ENCODE measurements at regions not wholly inside any gene's neighbourhood (a gene's known extent, or its start where the extent isn't known, plus 50 kb on each side); places are given as distances from the start of the nearest gene placed in this dataset.

DNA sequence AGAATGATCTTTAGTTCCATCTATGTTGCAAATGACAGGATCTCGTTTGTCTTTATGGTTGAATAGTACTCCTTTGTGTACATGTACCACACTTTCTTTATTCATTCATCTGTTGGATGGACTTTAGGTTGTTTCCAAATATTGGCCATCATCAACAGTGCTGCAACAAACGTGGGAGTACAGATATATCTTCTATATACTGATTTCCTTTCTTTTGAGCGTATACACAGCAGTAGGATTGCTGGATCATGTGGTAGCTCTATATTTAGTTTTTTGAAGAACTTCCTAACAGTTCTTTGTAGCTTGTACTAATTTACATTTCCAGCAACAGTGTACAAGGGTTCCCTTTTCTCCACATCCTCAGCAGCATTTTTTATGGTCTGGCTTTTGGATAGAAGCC lies 407.5 kb upstream of the ANO5 start:
- BruUV-seq (replicated peaks), result no TSS peak
- H3K27me3 ChIP-seq (ENCODE audit: control insufficient read depth in 2 of 2, insufficient read depth in 2 of 2, low read length in 2 of 2), result no peaks in the 10 kb centered on the region
- no peak overlapping the region for H3K9ac ChIP-seq (replicated peaks; ENCODE audit: extremely low read depth, insufficient read depth, low read length)
- H3K27ac ChIP-seq (ENCODE audit: insufficient read depth, low read depth, low read length), result no peak overlapping the region
- no peak for TF ChIP-seq EZH2 (IDR thresholded peaks at IDR 0.05; ENCODE audit: borderline replicate concordance, low read depth, low read length, severe bottlenecking)
- TF ChIP-seq, protein P1, sequence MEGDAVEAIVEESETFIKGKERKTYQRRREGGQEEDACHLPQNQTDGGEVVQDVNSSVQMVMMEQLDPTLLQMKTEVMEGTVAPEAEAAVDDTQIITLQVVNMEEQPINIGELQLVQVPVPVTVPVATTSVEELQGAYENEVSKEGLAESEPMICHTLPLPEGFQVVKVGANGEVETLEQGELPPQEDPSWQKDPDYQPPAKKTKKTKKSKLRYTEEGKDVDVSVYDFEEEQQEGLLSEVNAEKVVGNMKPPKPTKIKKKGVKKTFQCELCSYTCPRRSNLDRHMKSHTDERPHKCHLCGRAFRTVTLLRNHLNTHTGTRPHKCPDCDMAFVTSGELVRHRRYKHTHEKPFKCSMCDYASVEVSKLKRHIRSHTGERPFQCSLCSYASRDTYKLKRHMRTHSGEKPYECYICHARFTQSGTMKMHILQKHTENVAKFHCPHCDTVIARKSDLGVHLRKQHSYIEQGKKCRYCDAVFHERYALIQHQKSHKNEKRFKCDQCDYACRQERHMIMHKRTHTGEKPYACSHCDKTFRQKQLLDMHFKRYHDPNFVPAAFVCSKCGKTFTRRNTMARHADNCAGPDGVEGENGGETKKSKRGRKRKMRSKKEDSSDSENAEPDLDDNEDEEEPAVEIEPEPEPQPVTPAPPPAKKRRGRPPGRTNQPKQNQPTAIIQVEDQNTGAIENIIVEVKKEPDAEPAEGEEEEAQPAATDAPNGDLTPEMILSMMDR (IDR thresholded peaks at IDR 0.05; ENCODE audit: extremely low read depth in 1 of 2, insufficient read depth in 1 of 2, low read depth in 1 of 2, low read length in 2 of 2), result no peak
- TF ChIP-seq JUN (IDR thresholded peaks at IDR 0.05; ENCODE audit: borderline replicate concordance, insufficient read depth, insufficient read length, low read depth), result no peak
- TF ChIP-seq POLR2AphosphoS5 (IDR thresholded peaks at IDR 0.05; ENCODE audit: insufficient read depth, low read depth, low read length), result no peak
- TF ChIP-seq, protein P2, sequence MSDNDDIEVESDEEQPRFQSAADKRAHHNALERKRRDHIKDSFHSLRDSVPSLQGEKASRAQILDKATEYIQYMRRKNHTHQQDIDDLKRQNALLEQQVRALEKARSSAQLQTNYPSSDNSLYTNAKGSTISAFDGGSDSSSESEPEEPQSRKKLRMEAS (IDR thresholded peaks at IDR 0.05; ENCODE audit: insufficient read depth, insufficient read length), result no peak
- TF ChIP-seq FOS (IDR thresholded peaks at IDR 0.05; ENCODE audit: borderline replicate concordance, insufficient read depth, low read length), result no peak
- no peak for TF ChIP-seq MYC (IDR thresholded peaks at IDR 0.05; ENCODE audit: low read depth, low read length)
- no peak for TF ChIP-seq POLR2A (IDR thresholded peaks at IDR 0.05; ENCODE audit: low read depth, low read length)
- no peak for TF ChIP-seq GATA2 (IDR thresholded peaks at IDR 0.05; ENCODE audit: insufficient read depth, insufficient read length, low read depth, low read length)
- ChIA-PET CTCF (no interaction called here), POLR2A (no interaction called here)
- no peaks in the 10 kb centered on the region for H3K79me2 ChIP-seq (ENCODE audit: control insufficient read depth, insufficient read depth, low read length)
- H3K9me3 ChIP-seq (replicated peaks; ENCODE audit: control insufficient read depth, insufficient read depth, low read length), result no peaks in the 10 kb centered on the region
- no peak overlapping the region for H3K4me3 ChIP-seq (replicated peaks in 1 of 3; ENCODE audit: insufficient read depth in 1 of 3, low read depth in 1 of 3, low read length in 3 of 3)
- no peaks in the 10 kb centered on the region for H4K20me1 ChIP-seq (replicated peaks; ENCODE audit: control insufficient read depth, extremely low read depth, insufficient read depth, low read length)
- dilution Hi-C loops (cut with MboI; ENCODE audit: extremely low pct_ligation_motif_present, low sequenced_read_pairs), result no loop called here
- no peak for FAIRE-seq
- intact Hi-C loops (cut with micrococcal nuclease), result no loop called here
- no peaks in the 10 kb centered on the region for H3K36me3 ChIP-seq (ENCODE audit: control insufficient read depth in 2 of 2, extremely low read depth in 1 of 2, insufficient read depth in 2 of 2, low read length in 2 of 2)
- DNase-seq (ENCODE audit: low read depth, low spot score), result no peak
- no peak overlapping the region for H3K4me2 ChIP-seq (ENCODE audit: insufficient read depth, low read length)
- H2AFZ ChIP-seq (ENCODE audit: low read depth, low read length), result no peak overlapping the region
- no peaks in the 10 kb centered on the region for H3K9me1 ChIP-seq (replicated peaks; ENCODE audit: control insufficient read depth, extremely low read depth, insufficient read depth, low read length)
- no peaks in the 10 kb centered on the region for H3K4me1 ChIP-seq (ENCODE audit: control insufficient read depth, extremely low read depth, insufficient read depth, low read length)

Data from endothelial cell of umbilical vein (primary cell).